ENCODE measurements at regions not wholly inside any gene's neighbourhood (a gene's known extent, or its start where the extent isn't known, plus 50 kb on each side); places are given as distances from the start of the nearest gene placed in this dataset.
"Not testable (repeated sequence)": the region's sequence is repeated elsewhere in the genome, so short reads cannot be mapped to it uniquely, and the experiment has no call there.

GRCh38 chr2:10183146-10183675 is 60.7 kb downstream of the RRM2 start:
- DNase-seq = no peak

DNA sequence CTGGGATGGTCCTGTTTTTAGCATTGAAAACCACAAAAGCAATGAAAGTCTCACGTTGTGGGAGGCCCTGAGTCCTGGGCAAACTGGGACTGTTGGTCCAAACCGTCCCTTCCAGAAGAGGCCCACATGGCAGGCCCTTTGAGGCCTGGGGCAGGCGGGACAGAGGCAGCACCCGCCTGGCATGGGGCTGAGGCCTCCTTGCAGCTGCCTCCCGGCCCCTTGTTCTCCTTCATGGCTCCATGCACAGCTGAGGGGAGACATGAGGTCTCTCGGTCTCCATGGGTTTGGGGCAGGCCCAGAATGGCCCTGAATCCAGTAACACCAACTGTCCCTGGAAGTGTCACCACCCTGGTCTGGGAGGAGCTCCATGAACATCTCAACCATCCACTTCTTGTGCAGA is 61.9 kb downstream of the RRM2 start:
- DNase-seq = no peak

- no peak for DNase-seq
Observed at GRCh38 chr2:10185046-10185445, 62.5 kb downstream of the RRM2 start.

DNA sequence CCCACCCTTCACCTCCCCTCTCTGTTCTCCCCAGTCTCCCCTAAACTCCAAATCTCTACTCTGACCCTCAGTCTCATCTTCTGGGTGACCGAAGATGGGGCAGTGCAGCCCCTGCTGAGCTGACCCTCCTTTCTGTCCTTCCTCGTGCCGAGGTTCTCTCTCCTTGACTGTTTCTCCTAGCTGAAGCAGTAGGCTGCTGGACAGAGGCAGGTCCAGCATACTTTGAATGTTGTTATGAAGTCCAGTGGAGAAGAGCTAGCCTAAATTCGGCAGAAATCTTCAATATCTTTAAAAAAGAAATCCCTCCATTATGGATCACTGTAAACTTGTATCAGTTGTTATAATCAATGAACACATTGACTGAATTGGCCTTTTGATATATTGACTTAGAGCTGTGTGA is 63.2 kb downstream of the RRM2 start:
- DNase-seq = no peak

DNA sequence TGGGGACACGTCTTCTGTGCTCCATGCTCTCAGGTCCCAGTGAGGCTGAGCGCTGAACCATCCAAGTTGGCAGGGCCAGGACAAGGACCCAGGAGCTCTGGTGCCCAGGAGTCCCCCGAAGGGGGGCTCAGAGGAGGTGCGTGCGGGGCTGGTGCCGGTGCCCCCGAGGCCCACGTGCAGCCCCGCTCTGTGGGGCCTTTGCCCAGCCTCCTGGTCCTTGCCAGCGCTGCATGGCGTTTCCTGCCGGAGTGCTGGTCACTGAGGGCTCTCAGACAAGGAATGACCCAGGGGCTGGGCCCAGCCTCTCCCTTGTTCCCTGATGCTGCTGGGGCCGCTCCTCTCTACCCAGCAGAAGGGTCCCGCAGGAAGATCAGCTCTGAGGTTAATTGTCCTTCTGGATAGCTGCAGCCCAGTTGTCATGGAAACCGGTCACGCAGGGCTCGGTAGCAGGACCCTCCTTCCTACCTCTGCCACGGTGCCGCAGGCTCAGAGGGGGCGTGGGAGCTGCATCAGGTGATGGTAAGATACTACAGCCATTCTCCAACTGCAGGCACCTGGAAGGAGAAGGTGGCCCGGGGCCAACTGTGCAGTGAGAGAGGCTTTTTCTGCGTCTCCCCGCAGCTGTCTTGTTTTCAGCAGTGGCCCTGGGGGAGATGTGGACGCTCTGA is 64.5 kb downstream of the RRM2 start:
- no peak for DNase-seq

GRCh38 chr2:10187661-10188060 is 65.1 kb downstream of the RRM2 start:
- DNase-seq = no peak

DNA sequence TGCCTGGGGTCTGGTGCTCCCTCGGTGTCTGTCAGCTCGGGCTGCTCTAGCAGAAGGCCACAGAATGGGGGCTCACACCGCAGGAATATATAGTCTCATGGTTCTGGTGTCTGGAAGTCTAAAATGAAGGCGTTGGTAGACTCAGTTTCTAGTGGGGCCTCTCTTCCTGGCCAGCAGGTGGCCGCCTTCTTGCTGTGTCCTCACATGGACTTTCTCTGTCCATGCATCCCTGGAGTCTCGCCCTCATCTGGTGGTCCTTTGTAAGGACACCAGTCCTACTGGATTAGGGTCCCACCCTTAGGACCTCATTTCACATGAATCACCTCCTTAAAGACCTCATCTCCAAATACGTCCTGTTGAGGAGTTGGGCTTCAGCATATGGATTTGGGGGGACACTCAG is 65.7 kb downstream of the RRM2 start:
- no peak for DNase-seq

DNA sequence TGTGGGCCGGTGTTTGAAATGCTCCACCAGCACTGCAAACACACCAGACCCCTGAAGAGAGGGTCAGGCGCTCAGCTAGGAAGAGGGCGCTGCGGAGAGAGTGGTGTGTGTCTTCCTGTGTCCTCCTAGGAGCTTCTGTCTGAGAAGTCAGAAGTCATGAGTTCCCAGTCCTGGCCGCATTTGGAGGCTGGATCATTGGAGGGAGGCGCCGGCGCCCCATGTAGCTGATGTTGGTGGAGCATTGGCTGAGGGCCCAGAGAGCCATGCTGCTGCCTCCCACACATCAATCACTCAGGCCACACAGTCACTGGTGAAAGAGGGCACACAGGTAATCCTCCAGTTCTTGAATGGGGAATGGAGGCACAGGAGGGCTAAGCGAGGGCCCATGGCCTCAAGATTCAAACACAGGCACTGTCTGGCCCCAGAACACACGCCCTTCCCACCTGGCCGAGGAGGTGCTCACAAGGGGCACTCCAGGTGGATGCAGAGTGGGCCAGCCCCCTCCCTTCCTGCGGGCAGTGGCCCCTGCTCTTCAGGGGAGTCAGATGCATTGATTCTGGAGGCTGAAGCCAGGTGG is 66.3 kb downstream of the RRM2 start:
- DNase-seq = no peak

DNA sequence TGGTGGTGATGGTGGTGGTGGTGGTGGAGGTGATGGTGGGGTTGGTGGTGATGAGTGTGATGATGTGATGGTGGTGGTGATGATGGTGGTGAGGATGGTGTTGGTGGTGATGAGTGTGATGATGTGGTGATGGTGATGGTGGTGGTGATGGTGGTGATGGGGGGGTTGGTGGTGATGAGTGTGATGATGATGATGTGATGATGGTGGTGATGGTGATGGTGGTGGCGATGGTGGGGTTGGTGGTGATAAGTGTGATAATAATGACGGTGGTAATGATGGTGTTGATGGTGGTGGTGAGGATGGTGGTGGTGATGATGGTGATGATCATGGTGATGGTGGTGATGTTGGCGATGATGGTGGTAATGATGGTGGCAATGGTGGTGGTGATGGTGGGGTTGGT is 67.7 kb downstream of the RRM2 start:
- DNase-seq = no peak

DNA sequence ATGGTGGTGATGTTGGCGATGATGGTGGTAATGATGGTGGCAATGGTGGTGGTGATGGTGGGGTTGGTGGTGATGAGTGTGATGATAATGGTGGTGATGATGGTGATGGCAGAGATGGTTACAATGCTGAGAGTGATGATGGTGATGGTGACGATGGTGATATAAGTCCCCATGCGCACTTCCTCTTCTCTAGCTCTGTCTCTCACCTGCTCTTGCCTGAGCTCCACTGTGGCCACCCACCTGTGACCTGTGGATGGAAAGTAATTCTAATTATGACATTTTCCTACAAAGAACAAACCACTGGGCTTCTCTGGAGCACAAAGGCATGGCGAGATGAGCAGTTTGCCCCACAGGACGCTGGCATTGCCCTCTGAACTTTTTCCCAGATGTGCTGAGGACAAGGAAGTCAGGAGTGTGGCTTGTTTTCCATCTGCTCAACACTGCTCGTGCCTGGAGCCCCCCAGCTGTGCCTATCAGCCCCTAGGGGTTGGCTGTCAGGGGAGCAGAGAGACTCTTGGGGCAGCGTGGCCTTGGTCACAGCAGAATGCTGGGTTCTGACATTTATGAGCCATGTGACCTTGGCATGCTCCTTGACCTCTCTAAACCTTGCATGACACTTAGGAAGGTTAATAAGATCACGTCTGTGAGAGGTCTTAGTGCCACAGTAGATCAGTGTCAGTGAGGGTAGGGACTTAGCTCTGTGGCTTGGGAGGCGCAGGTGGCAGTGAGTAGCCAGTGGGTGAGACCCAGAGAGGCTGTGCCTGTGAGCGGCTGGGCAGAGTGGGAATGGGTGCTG is 68.4 kb downstream of the RRM2 start:
- no peak for DNase-seq

DNA sequence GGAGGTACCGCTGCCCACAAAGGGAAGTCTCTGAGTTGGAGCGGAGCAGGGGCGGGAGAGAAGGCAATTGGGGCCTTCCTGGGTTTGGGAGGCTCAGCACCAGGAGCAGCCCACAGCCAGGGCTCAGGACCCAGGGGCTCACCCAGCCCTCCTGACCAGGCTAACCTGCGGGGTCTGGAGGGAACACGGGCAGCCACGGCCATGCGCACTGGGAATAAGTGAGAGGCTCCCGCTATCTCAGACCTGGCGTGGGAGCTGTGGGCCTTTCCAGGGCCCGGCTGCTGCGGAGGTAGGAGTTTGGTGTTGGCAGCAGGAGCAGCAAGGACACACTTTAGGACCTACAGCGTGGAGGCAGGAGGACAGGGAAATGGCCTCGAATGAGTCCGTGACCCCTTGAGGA is 69.0 kb downstream of the RRM2 start:
- no peak for DNase-seq

DNA sequence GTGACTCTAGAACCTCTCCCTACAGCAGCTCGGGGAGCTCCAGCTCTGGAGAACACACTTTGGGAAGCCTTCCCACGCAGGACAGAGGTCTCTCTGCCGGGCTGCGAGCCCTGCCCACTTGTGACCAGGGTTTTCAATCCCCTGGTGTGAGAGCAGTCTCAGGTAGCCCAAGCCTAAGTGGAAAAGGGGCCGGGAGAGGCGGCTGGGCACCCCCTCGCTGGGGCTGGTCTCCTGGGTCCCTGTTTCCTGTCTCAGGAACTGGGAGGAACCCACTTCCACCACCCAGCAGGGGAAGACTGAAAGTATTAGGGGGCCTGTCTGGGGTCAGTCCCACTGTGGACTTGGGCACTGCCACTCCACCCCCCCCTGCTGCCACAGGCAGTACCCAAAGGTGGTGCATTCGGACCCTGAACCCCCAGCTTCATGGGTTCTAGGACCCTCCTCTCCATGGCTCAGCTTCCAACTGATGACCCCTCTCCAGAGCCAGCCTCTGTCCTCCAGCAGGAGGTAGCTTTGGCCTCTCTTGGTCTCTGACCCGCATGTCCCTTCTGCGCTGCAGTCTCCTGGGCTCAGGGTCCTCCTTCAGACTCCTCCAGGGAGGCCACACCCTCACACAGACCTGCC is 70.0 kb downstream of the RRM2 start:
- no peak for DNase-seq

DNA sequence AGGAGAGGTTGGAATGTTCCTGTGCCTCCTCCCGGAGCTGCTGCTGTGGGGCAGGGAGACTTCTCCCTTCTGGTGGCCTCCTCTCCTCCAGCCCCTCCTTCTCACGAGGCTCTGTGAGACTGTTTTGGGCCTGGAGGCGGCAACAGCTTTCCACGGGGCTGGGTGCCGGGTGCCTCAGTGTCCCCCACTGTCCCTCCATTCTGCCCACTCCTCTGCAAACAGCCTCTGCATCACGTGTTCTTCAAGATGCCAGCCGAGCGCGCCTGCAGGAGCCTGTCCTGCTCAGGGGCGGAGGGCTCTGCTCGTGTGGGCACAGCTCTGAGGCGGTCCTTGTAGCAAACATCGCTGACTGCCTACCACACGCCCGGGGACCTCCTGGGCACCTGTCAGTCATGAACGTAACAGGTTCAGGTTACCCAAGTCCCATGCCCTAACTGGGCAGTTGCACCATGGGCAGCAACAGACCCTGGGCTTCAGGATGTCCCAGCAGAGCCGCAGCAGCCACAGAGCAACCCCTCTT is 70.8 kb downstream of the RRM2 start:
- DNase-seq = no peak

DNA sequence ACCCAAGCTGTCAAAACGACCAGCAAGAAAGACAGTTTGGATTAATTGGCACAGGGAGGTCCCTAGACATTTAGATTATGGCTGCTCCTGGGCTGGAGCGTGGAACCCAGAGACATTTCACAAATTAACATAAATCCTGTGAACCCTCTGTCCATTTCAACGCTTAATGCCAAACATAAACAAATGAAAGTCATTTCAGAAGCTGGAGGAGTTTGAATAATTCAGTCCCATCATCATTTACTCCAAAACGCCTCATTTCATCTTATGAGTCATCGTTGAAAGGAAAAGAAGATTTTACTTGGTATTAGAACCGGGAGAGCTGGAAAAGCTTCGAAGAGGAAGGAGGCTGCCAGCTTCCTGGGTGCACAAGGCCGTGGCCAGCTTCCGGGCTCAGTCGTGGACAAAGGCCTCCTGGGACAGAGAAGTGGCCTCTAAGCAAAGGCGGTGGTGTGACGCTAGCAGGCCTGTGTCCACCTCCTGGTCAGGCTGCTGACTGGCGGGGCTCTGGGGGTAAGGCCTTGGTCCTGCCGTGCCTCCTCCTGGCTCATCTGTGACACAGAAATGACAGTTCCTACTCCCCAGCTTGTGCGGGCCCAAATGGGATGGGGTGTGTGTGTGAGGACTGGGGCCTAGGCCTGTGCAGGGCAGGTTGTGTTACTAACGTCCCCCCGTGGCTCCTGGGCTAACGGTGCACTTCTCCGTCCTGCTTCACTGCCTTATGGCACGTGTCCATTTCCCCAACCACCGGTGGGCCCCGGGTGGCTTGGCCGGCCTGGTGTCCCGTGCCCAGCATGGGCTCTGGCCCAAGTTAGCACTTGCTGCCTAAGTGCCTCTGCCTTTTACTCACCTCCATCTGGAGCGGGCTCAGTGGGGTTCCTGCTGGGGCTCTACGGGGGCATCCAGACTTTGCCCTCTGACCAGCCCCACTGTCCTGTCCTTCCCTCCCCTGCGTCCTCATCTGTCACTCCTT is 71.6 kb downstream of the RRM2 start:
- no peak for DNase-seq

- DNase-seq = no peak
Observed at GRCh38 chr2:10195278-10196109, 73.0 kb downstream of the RRM2 start.

- DNase-seq = no peak
Observed at GRCh38 chr2:10196110-10196892, 73.8 kb downstream of the RRM2 start.

- DNase-seq = no peak
Observed at GRCh38 chr2:10196948-10197696, 74.6 kb downstream of the RRM2 start.

DNA sequence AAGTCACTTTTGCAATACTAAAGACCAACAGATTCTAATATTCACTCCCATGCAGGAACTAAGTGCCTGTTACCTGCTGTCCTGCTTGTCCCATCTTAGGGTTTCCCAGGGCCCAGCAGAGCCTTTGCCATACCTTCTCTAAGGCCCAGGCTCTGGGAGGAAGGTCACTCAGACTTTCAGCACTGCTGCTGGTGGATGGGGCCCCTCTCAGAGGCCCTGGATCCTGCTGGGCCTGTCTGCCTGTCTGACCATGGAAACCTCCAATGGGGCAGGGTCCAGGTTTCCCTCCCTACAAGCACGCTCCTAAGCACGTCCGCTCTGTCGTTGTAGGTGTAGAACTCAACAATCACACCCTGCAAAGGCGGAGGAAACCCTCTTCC is 75.1 kb downstream of the RRM2 start:
- DNase-seq = no peak

- DNase-seq = not testable (repeated sequence)
Observed at GRCh38 chr2:10198482-10198881, 75.9 kb downstream of the RRM2 start.

DNA sequence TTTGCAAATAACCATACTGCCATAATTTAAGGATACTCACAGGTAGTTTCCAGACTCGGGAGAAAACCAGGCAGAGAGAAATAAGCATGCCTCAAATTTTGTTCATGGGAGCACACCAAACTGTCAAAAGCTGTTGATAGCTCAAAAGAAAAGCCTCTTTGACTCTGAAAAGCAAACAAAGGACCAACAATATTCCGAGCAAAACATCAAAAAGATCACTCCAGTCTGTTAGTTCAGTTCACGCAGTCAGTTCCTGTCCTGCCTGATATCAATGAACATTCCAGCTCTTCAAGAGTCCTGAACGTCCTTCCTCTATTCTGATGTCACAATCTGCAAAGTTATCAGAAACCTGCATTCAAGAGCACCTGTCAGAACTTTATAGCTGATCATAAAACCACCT is 78.7 kb downstream of the RRM2 start:
- no peak for DNase-seq

All from activated CD4-positive, alpha-beta T cell treated with anti-CD3 and anti-CD28 coated beads, Interleukin-10, Interleukin-2, amounts not matched to agents 100 ng/mL and 50 ng/mL, durations not matched to agents 16 hours and 8 hours (primary cell).